NT2/D1 (cell line): ENCODE measurements at regions not wholly inside any gene's neighbourhood (a gene's known extent, or its start where the extent isn't known, plus 50 kb on each side); places are given as distances from the start of the nearest gene placed in this dataset.

Experiments used
- DNase-seq: peaks from one replicate; pipeline ENCODE4 v3.0.0-alpha.2; 2011; ENCODE audit warnings: low read depth, low spot score
- H3K27me3 ChIP-seq: 2 replicates; pipeline ENCODE4 v1.6.0; 2011; ENCODE audit warnings: mild to moderate bottlenecking; ENCODE audit not compliant: insufficient read length, insufficient read depth
- H3K36me3 ChIP-seq: 2 replicates; pipeline ENCODE4 v1.6.1; 2011; ENCODE audit warnings: mild to moderate bottlenecking, low read length, mixed read lengths; ENCODE audit not compliant: insufficient read depth, insufficient read length
- H3K4me1 ChIP-seq: 2 replicates; pipeline ENCODE4 v1.5.1; 2011; ENCODE audit not compliant: insufficient read depth, insufficient read length
- H3K4me3 ChIP-seq: 2 replicates; pipeline ENCODE4 v1.5.1; 2011; ENCODE audit warnings: low read depth; ENCODE audit not compliant: insufficient read length
- H3K9ac ChIP-seq: 2 replicates; pipeline ENCODE4 v1.6.0; 2011; ENCODE audit warnings: low read depth; ENCODE audit not compliant: insufficient read length
- H3K9me3 ChIP-seq: 2 replicates; pipeline ENCODE4 v1.5.1; 2011; ENCODE audit warnings: mild to moderate bottlenecking, low read length; ENCODE audit not compliant: insufficient read depth
- SUZ12 ChIP-seq: IDR thresholded peaks from 2 replicates; pipeline ENCODE4 v1.6.1; 2011; ENCODE audit not compliant: insufficient read length, insufficient read depth; ENCODE audit errors: extremely low read depth
- YY1 ChIP-seq: IDR thresholded peaks from 2 replicates; pipeline ENCODE4 v1.6.1; 2011; ENCODE audit not compliant: insufficient read length, insufficient read depth
- ZNF274 ChIP-seq: IDR thresholded peaks from 2 replicates; pipeline ENCODE4 v1.6.1; 2011; ENCODE audit warnings: mild to moderate bottlenecking, low read depth, low read length

DNA sequence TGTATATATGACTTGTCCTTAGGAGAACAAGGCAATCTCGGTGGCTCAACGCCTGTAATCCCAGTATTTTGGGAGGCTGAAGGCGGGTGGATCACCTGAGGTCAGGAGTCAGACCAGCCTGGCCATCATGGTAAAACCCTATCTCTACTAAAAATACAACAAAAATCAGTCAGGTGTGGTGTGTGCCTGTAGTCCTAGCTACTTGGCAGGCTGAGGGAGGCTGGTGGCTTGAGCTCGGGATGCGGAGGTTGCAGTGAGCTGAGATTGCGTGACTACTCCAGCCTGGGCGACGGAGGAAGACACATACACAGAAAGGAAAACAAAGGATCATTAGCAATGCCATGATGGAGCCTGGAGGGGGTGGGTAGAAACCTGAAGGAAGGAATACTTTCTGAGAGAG, 166.6 kb upstream of the RREB1 start:
- TF ChIP-seq SUZ12 (no peak), ZNF274 (no peak), YY1 (no peak)

DNA sequence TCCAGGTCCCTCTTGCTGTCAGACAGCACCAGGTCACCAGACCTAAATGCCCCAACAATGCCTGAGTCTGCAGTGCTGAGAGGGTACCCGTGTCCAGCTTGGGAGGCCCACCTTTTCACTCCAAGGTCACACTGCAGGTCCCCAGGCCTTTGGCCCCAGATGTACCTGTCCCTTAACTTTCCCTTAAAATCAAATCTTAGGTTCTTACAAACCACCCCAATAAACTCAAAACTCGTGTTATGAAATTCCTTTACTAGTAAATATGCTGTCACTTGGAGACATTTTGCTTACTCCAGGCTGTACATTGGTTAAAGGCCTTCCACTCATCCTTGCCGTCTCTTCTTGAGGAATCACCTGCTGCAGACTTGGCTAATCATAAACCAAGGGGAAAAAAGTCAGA, 165.7 kb upstream of the RREB1 start:
- DNase-seq, result no peak
- Histone ChIP-seq H3K27me3 (no peaks in the 10 kb centered on the region), H3K36me3 (no peaks in the 10 kb centered on the region), H3K9ac (no peak overlapping the region), H3K4me3 (no peak overlapping the region), H3K4me1 (no peaks in the 10 kb centered on the region), H3K9me3 (no peaks in the 10 kb centered on the region)
- TF ChIP-seq ZNF274, result no peak
- no peak for TF ChIP-seq YY1
- TF ChIP-seq SUZ12, result no peak

More for the DNA sequence above, 166.6 kb upstream of the RREB1 start:
- no peaks in the 10 kb centered on the region for H3K4me1 ChIP-seq
- DNase-seq, result no peak
- H3K4me3 ChIP-seq, result no peak overlapping the region
- no peaks in the 10 kb centered on the region for H3K27me3 ChIP-seq
- H3K36me3 ChIP-seq, result no peaks in the 10 kb centered on the region
- H3K9ac ChIP-seq, result no peak overlapping the region
- H3K9me3 ChIP-seq, result no peaks in the 10 kb centered on the region

DNA sequence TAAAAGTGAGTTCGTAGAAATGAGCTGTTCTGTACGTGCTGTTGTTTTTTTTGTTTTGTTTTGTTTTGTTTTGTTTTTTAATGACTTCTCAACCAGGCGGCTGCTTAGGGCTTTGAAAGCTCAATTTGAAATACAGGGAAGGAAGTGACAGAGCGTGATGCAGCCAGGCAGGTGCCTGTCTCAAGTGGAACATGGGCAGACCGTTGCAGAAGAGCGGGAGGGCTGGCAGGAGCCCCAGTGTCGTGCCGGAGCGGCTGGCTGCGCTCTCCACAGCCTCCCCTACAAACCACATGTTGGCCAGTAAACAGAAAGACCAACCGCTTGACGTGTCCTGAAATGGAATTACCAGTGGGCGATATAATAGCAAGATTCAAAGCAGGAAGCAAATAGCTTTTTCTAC, 164.9 kb upstream of the RREB1 start:
- Histone ChIP-seq H3K4me3 (no peak overlapping the region), H3K36me3 (no peaks in the 10 kb centered on the region), H3K27me3 (no peaks in the 10 kb centered on the region), H3K9me3 (no peaks in the 10 kb centered on the region), H3K9ac (no peak overlapping the region), H3K4me1 (no peaks in the 10 kb centered on the region)
- DNase-seq, result no peak
- TF ChIP-seq YY1 (no peak), SUZ12 (no peak), ZNF274 (no peak)

DNA sequence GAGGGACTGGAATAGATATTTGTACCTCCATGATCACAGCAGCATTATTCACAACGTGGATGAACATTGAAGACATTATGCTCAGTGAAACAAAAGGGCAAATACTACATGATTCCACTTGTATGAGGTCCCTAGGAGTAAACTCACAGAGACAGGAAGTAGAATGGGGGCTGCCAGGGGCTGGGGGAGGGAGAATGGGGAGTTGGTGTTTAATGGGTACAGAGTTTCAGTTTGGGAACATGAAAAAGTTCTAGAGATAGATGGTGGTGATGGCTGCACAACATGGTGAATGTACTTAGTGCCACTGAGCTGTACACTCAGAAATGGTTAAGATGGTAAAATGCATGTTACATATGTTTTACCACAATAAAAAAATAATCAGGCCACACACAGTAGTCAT, 164.3 kb upstream of the RREB1 start:
- Histone ChIP-seq H3K4me3 (no peak overlapping the region), H3K4me1 (no peaks in the 10 kb centered on the region), H3K9me3 (no peaks in the 10 kb centered on the region), H3K36me3 (no peaks in the 10 kb centered on the region), H3K27me3 (no peaks in the 10 kb centered on the region), H3K9ac (no peak overlapping the region)
- DNase-seq, result no peak
- TF ChIP-seq ZNF274, result no peak
- TF ChIP-seq SUZ12, result no peak
- no peak for TF ChIP-seq YY1

DNA sequence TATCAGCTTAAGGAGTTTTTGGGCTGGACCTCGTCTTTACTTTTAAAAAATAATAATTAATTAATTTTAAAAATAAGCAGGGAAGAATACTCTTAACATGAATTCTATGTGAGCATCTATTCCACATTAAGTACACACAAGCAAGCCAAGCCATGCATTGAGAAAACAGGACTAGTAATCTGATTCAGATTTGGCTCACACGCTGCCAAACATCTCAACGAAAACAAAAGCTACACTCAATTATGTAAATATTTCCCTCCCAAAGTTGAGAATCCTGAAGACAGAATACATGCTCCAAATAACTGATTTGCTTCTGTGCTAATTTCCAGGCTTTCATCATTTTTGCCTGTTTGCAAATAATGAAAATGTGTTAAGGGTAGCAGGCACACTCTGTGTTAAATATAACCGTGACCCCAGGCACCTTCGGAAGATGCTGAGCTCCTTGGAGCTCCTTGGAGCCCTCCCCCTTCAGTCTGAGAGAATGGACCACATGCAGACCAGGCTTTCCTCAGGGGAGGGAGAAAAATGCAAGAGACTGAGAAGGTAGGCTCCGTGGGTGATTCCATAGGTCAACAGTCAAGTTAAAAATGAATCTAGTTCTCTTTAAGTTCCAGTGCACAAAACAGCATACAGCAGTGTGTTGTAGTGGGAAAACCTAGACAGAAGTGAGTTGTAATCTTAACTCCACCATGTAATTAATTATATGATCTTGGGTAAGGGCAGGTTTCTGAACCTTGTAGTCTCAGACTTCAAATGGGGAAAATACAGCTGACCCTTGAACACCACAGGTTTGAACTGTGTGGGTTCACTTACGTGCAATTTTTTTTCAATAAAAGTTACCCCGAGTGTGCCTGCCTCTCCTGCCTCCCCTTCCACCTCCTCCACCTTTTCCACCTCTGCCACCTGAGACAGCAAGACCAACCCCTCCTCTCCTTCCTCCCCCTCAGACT, 161.3 kb upstream of the RREB1 start:
- Histone ChIP-seq H3K4me1 (no peaks in the 10 kb centered on the region), H3K9ac (no peak overlapping the region), H3K36me3 (no peaks in the 10 kb centered on the region), H3K27me3 (no peaks in the 10 kb centered on the region), H3K4me3 (no peak overlapping the region), H3K9me3 (peaks cover 3% of the 10 kb centered on the region; the same call in 1 of the 2 replicates)
- no peak for DNase-seq
- no peak for TF ChIP-seq YY1
- TF ChIP-seq ZNF274, result no peak
- TF ChIP-seq SUZ12, result no peak

DNA sequence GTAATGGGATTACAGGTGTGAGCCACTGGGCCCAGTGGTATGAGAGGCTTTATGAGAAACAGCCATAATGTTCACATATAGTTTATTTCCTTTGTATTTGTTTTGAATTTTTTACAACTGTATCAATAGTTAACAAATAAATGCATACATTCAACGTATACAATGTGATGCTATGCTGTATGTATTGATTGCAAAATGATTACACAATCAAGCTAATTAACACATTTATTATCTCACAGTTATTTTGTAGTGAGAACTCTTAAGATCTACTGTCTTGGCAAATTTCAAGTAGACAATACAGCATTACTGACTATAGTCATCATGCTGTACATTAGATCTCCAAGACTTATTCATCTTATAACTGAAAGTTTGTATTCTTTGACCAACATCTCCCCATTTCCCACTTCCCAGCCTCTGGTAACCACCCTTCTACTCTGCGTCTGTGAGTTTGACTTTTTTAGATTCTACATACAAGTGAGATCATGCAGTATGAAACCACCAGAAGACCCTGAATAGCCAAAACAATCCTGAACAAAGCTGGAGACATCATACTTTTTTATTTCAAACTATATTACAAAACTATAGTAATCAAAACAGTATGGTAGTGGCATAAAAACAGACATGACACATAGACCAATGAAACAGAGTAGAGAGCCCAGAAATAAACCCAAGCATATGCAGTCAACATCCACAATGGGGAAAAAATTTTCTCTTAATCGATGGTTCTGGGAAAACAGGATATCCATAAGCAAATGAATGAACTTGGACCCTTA, 157.2 kb upstream of the RREB1 start:
- Histone ChIP-seq H3K36me3 (no peaks in the 10 kb centered on the region), H3K27me3 (no peaks in the 10 kb centered on the region), H3K9ac (no peak overlapping the region), H3K4me1 (no peaks in the 10 kb centered on the region), H3K9me3 (peaks cover 9% of the 10 kb centered on the region; the same call in 1 of the 2 replicates), H3K4me3 (no peak overlapping the region)
- no peak for DNase-seq
- TF ChIP-seq YY1, result no peak

DNA sequence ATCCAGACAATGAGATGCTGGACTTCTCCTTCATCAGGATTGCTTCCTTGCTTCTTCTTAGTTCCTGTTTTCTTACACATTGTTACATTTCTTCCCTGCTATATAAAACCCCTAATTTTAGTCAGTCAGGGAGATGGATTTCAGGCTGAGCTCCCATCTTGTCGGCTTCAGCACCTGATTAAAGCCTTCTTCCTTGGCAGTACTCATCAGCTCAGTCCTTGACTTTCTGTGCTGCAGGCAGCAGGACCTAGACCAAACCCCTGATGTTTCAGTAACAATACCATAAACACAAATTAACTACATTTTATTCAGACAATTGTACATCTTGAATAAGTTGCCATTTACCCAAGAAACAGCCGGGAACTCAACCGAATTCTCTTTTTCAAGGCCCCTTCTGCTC, 156.4 kb upstream of the RREB1 start:
- TF ChIP-seq ZNF274, result no peak
- TF ChIP-seq SUZ12, result no peak
- no peak for TF ChIP-seq YY1
- Histone ChIP-seq H3K27me3 (no peaks in the 10 kb centered on the region), H3K4me3 (no peak overlapping the region), H3K9ac (no peak overlapping the region), H3K4me1 (no peaks in the 10 kb centered on the region), H3K9me3 (peaks cover 9% of the 10 kb centered on the region; the same call in 1 of the 2 replicates), H3K36me3 (no peaks in the 10 kb centered on the region)
- no peak for DNase-seq
